HFF-Myc (cell line): ENCODE measurements at regions not wholly inside any gene's neighbourhood (a gene's known extent, or its start where the extent isn't known, plus 50 kb on each side); places are given as distances from the start of the nearest gene placed in this dataset.

Source experiments
- DNase-seq: peaks from one replicate; pipeline ENCODE4 v3.0.0-alpha.2; 2011; ENCODE audit warnings: low read depth; ENCODE audit errors: extremely low read depth
- H3K4me3 ChIP-seq: replicated peaks from 2 replicates; pipeline ENCODE4 v1.5.1; 2011; ENCODE audit warnings: low read depth, mild to moderate bottlenecking, control low read depth, low read length
- TF ChIP-seq, protein P1 (sequence below): IDR thresholded peaks from 2 replicates; pipeline ENCODE4 v1.5.1; 2012; ENCODE audit warnings: mild to moderate bottlenecking, low read depth, low read length, control low read depth; ENCODE audit errors: missing control alignments

DNA sequence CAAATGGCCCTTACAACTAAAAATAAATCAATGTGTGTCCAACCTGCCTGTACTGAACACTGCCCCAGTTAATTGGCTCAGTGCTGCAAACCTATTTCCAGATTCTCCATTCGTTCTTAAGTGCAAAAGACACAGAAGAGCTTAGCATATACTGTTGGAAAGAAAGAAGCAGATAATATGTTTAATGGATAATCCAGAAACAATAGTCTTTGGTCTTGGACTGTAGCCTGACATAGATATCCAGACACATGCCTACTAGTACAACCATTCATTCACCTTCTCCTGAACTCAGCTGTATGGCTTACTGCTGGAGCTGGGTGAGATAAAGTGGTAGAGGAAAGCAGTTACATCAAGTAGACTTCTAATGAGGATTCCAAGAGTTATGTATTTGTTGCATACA is 77.0 kb downstream of the LUZP4 start:
- TF ChIP-seq, protein P1, sequence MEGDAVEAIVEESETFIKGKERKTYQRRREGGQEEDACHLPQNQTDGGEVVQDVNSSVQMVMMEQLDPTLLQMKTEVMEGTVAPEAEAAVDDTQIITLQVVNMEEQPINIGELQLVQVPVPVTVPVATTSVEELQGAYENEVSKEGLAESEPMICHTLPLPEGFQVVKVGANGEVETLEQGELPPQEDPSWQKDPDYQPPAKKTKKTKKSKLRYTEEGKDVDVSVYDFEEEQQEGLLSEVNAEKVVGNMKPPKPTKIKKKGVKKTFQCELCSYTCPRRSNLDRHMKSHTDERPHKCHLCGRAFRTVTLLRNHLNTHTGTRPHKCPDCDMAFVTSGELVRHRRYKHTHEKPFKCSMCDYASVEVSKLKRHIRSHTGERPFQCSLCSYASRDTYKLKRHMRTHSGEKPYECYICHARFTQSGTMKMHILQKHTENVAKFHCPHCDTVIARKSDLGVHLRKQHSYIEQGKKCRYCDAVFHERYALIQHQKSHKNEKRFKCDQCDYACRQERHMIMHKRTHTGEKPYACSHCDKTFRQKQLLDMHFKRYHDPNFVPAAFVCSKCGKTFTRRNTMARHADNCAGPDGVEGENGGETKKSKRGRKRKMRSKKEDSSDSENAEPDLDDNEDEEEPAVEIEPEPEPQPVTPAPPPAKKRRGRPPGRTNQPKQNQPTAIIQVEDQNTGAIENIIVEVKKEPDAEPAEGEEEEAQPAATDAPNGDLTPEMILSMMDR, result no peak
- DNase-seq, result no peak
- no peak overlapping the region for H3K4me3 ChIP-seq

DNA sequence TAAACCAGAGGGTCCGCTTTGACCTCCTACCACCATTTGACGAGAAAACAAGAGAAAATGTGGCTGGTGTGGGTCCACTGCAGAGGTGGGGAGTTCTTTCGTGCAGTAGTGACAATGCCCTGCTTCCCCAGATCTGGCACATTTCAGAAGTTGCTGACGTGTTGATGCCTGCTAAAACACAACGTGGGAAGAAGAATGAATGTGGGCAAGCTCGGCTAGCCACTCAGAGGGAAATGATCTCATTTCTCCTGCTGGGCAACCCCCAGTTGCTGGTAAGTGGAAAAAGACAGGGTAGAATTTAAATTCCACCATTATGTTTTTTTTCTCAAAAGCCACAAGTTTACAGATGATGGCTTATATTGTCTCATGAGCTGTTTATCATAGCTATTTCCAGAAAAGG is 77.9 kb downstream of the LUZP4 start:
- no peak overlapping the region for H3K4me3 ChIP-seq
- TF ChIP-seq, protein P1, result no peak
- no peak for DNase-seq

DNA sequence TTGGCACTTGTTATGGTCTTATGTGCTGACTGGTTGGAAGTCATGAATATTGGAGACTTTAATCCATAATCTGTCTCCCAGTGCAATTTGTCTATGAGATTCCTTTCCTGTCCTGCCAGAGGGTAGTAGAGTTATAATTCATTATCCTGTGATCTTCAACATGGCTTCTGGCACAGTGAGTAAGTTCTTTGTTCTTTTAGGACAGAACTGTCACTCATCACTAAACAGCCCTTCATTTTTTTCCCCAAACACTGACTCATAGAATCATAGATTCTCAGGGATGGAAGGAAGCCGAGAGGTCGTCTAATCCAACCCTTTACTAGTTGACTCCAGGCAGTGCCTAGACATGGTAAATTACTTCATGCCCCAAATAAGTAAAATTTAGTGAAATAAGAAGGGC is 78.4 kb downstream of the LUZP4 start:
- H3K4me3 ChIP-seq, result no peak overlapping the region
- no peak for DNase-seq
- TF ChIP-seq, protein P1, result no peak

DNA sequence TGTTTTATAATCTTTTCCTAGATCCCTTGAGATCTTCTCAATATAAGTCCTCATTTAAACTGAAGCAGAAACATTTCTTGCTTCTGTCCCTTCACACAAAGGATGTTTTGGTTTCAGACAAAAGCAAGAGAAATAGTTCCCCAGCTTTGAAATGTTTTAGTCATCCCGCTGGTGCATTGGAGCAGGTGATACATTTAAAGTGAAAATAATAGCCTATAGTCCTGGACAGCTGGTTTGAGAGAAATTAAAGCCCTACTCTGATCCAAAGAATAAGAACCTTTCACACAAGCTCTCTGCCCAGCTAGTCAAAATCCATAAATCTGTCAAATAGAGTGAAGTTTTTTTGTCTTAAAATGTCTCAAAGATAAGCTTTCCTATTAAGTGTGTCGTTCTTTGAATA is 79.4 kb downstream of the LUZP4 start:
- H3K4me3 ChIP-seq, result no peak overlapping the region
- TF ChIP-seq, protein P1, result no peak
- DNase-seq, result no peak

DNA sequence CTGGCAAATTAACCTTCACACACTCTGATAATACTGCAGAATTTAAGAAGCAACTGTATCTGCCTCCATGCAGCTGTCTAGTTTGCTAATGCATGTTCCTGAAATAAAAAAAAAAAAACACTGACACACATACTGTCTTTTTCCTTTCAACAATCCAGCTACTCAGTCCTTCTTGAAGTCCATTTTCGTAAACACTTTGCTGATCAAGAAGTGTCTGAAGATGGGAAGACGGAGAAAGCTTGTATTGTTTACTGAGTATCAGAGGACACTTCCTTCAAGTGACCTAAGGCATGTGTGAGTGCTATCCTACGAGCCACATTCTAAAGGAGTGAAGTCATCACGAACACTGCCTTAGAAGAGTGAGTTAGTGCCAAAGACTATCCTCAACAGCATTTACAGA is 82.6 kb downstream of the LUZP4 start:
- DNase-seq, result peak; percentile 45
- TF ChIP-seq, protein P1, result no peak
- no peak overlapping the region for H3K4me3 ChIP-seq

DNA sequence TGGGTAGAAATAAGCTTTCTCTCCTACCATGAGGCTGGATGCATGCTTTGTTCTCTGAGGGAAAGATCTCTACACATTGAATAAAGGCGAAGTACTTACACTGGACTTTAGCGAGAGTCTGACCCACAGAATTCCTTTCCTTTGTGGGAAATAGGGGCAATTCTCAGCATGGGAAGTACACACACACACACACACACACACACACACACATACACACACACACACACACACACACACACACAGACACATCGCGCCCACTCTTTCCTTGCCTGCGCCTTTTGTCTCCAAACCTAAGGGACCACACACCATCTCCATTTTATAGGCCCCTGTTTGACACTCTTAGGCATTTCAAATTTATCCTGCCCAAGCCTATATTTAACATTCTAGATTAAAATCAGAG is 83.8 kb downstream of the LUZP4 start:
- TF ChIP-seq, protein P1, result no peak
- H3K4me3 ChIP-seq, result no peak overlapping the region
- no peak for DNase-seq

DNA sequence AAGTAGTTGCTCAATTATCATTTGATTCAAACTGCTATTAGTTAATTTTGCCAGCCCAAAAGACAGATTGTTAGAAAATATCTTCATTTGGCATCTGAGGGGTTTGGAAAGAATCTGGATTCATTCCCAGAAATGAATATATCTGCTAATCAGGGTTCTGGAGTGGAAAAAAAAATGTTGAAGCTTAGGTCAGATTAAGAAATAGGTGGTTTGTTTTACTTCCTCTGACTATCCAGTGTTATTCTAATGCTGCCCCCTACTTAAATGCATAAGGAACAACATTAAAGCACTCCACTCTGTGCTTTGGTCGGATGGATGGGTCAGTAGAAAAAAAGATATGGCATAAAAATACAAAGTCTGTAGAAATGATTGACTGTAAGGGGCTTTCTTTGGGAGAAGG is 89.0 kb downstream of the LUZP4 start:
- no peak overlapping the region for H3K4me3 ChIP-seq
- TF ChIP-seq, protein P1, result no peak
- DNase-seq, result no peak
